ENCODE measurements at regions not wholly inside any gene's neighbourhood (a gene's known extent, or its start where the extent isn't known, plus 50 kb on each side); places are given as distances from the start of the nearest gene placed in this dataset.

DNA sequence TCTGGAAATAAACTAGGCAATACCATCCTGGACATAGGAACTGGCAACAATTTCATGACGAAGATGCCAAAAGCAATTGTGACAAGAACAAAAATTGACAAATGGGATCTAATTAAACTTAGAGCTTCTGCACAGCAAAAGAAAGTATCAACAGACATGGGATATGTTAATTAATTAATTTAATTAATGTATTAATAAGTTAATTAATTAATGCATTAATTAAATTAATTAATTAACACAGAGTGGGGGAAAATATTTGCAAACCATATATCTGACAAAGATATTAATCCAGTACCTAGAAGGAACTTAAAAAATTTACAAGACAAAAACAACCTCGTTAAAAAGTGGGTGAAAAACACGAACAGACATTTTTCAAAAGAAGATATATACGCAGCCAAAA is 83.6 kb downstream of the GCC1 start:
- TF ChIP-seq POLR2AphosphoS5 (IDR thresholded peaks at IDR 0.05): no peak
- TF ChIP-seq, protein P1, sequence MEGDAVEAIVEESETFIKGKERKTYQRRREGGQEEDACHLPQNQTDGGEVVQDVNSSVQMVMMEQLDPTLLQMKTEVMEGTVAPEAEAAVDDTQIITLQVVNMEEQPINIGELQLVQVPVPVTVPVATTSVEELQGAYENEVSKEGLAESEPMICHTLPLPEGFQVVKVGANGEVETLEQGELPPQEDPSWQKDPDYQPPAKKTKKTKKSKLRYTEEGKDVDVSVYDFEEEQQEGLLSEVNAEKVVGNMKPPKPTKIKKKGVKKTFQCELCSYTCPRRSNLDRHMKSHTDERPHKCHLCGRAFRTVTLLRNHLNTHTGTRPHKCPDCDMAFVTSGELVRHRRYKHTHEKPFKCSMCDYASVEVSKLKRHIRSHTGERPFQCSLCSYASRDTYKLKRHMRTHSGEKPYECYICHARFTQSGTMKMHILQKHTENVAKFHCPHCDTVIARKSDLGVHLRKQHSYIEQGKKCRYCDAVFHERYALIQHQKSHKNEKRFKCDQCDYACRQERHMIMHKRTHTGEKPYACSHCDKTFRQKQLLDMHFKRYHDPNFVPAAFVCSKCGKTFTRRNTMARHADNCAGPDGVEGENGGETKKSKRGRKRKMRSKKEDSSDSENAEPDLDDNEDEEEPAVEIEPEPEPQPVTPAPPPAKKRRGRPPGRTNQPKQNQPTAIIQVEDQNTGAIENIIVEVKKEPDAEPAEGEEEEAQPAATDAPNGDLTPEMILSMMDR (IDR thresholded peaks at IDR 0.05): no peak
- TF ChIP-seq EP300 (IDR thresholded peaks at IDR 0.05; ENCODE audit: low read depth): no peak
- TF ChIP-seq POLR2A (IDR thresholded peaks at IDR 0.05): no peak
- DNase-seq: no peak
- Histone ChIP-seq H3K4me1 (no peaks in the 10 kb centered on the region), H3K4me3 (no peak overlapping the region), H3K27ac (no peak overlapping the region), H3K27me3 (peaks cover 4% of the 10 kb centered on the region), H3K9me3 (no peaks in the 10 kb centered on the region), H3K36me3 (no peaks in the 10 kb centered on the region)
- intact Hi-C loops (cut with DNase I; ENCODE audit: low total_unique reads) (no loop called here), in situ Hi-C loops (cut with MboI; ENCODE audit: low pct_ligation_motif_present in 1 of 4, low pct_unique_long_range_greater_than_20kb in 1 of 4, low sequenced_read_pairs in 3 of 4) (no loop called here)
- WGBS, 2 donors (ENCODE audit: low coverage in 1 of 2): 93 to 98% methylated on average over 3 to 4 of the region's 4 CpGs

DNA sequence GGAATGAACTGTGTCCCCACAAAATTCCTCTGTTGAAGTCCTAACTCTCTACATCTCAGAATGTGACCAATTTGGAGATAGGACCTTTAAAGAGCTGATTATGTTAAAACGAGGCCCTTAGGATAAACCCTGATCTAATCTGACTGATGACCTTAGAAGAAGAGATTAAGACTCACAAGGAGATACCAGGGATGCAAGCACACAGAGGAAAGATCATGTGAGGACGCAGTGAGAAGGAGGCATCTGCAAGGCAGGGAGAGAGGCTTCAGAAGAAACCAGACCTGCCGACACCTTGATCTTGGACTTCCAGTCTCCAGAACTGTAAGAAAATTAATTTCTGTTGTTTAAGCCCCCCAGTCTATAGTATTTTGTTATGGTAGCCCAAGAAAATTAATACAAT is 94.9 kb upstream of the ZNF800 start:
- 70 to 92% methylated on average over 2 to 3 of the region's 3 CpGs for WGBS, 2 donors (ENCODE audit: low coverage in 1 of 2)
- Histone ChIP-seq H3K36me3 (no peaks in the 10 kb centered on the region), H3K9me3 (no peaks in the 10 kb centered on the region), H3K4me3 (no peak overlapping the region), H3K27me3 (no peaks in the 10 kb centered on the region), H3K4me1 (no peaks in the 10 kb centered on the region), H3K27ac (no peak overlapping the region)
- intact Hi-C loops (cut with DNase I; ENCODE audit: low total_unique reads) (no loop called here), in situ Hi-C loops (cut with MboI; ENCODE audit: low pct_ligation_motif_present in 1 of 4, low pct_unique_long_range_greater_than_20kb in 1 of 4, low sequenced_read_pairs in 3 of 4) (no loop called here)
- no peak for TF ChIP-seq POLR2A (IDR thresholded peaks at IDR 0.05)
- TF ChIP-seq, protein P1 (IDR thresholded peaks at IDR 0.05): no peak
- no peak for TF ChIP-seq EP300 (IDR thresholded peaks at IDR 0.05; ENCODE audit: low read depth)
- DNase-seq: no peak

- no peak for DNase-seq
- Histone ChIP-seq H3K36me3 (no peaks in the 10 kb centered on the region), H3K4me1 (no peaks in the 10 kb centered on the region), H3K27ac (no peak overlapping the region), H3K4me3 (no peak overlapping the region), H3K9me3 (no peaks in the 10 kb centered on the region), H3K27me3 (no peaks in the 10 kb centered on the region)
- in situ Hi-C loops (cut with MboI; ENCODE audit: low pct_ligation_motif_present in 1 of 4, low pct_unique_long_range_greater_than_20kb in 1 of 4, low sequenced_read_pairs in 3 of 4): no loop called here
- 57 to 66% methylated on average over 3 of the region's 3 CpGs for WGBS, 2 donors (ENCODE audit: low coverage in 1 of 2)
- no peak for TF ChIP-seq EP300 (IDR thresholded peaks at IDR 0.05; ENCODE audit: low read depth)
- TF ChIP-seq, protein P1 (IDR thresholded peaks at IDR 0.05): no peak
- no peak for TF ChIP-seq POLR2A (IDR thresholded peaks at IDR 0.05)
- no peak for TF ChIP-seq POLR2AphosphoS5 (IDR thresholded peaks at IDR 0.05)
- intact Hi-C loops (cut with DNase I; ENCODE audit: low total_unique reads): no loop called here
Measured at GRCh38 chr7:127486654-127487053, 94.1 kb upstream of the ZNF800 start.

DNA sequence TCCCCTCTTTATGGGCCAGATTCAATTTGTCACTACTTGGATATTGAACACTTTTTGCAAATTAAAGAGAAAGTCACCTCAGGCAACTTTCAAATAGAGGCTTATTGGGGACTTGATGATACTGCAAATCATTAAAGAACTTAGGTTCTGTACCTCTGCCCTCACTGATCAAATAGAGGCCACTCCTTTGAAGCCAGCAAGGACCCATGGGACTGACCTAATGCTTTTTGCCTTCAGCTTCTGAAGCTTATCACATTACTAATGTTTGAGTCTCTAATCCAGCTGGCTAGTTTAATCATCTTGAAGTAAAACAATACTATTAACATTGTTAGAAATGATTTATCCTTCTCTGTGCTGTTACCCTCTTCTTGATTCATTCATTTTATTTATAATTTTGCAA is 93.0 kb upstream of the ZNF800 start:
- H3K27me3 ChIP-seq: no peaks in the 10 kb centered on the region
- no peak overlapping the region for H3K27ac ChIP-seq
- intact Hi-C loops (cut with DNase I; ENCODE audit: low total_unique reads) (no loop called here), in situ Hi-C loops (cut with MboI; ENCODE audit: low pct_ligation_motif_present in 1 of 4, low pct_unique_long_range_greater_than_20kb in 1 of 4, low sequenced_read_pairs in 3 of 4) (no loop called here)
- no peaks in the 10 kb centered on the region for H3K9me3 ChIP-seq
- no peak for TF ChIP-seq EP300 (IDR thresholded peaks at IDR 0.05; ENCODE audit: low read depth)
- no peak for TF ChIP-seq POLR2AphosphoS5 (IDR thresholded peaks at IDR 0.05)
- TF ChIP-seq, protein P1 (IDR thresholded peaks at IDR 0.05): no peak
- no peak for TF ChIP-seq POLR2A (IDR thresholded peaks at IDR 0.05)
- H3K4me3 ChIP-seq: no peak overlapping the region
- no peaks in the 10 kb centered on the region for H3K36me3 ChIP-seq
- H3K4me1 ChIP-seq: no peaks in the 10 kb centered on the region
- DNase-seq: no peak
